Parathyroid adenoma (tissue), 2 donors: ENCODE measurements at regions not wholly inside any gene's neighbourhood (a gene's known extent, or its start where the extent isn't known, plus 50 kb on each side); places are given as distances from the start of the nearest gene placed in this dataset.

Experiments used
- H2AFZ ChIP-seq: fragments of 300-600 bp; sonication (generic); one replicate; pipeline ENCODE4 v1.7.0; 2017; ENCODE audit warnings: antibody characterized with exemption, mild to moderate bottlenecking
- H3K27ac ChIP-seq: fragments of 300-600 bp; sonication (generic); one replicate; pipeline ENCODE4 v1.7.0; 2017
- H3K27me3 ChIP-seq: fragments of 300-600 bp; sonication (generic); one replicate; pipeline ENCODE4 v1.7.0; 2017; ENCODE audit warnings: low read length; ENCODE audit not compliant: control insufficient read depth, insufficient read depth
- H3K36me3 ChIP-seq: fragments of 300-600 bp; sonication (generic); one replicate; pipeline ENCODE4 v1.7.0; 2017; ENCODE audit warnings: low read length; ENCODE audit not compliant: control insufficient read depth, insufficient read depth
- H3K4me1 ChIP-seq: fragments of 300-600 bp; sonication (generic); one replicate; pipeline ENCODE4 v1.7.0; 2017; ENCODE audit warnings: control low read depth
- H3K4me2 ChIP-seq: fragments of 300-600 bp; sonication (generic); one replicate; pipeline ENCODE4 v1.7.0; 2017; ENCODE audit warnings: low read length
- H3K4me3 ChIP-seq: fragments of 300-600 bp; sonication (generic); one replicate; pipeline ENCODE4 v1.7.0; 2017; ENCODE audit warnings: low read depth, low read length
- H3K79me2 ChIP-seq: fragments of 300-600 bp; sonication (generic); one replicate; pipeline ENCODE4 v1.7.0; 2017; ENCODE audit warnings: control low read depth
- H3K9ac ChIP-seq: fragments of 300-600 bp; sonication (generic); one replicate; pipeline ENCODE4 v1.7.0; 2017; ENCODE audit warnings: mild to moderate bottlenecking
- H3K9me3 ChIP-seq: fragments of 300-600 bp; sonication (generic); one replicate; pipeline ENCODE4 v1.7.0; 2017; ENCODE audit warnings: low read length; ENCODE audit not compliant: control insufficient read depth
- TF ChIP-seq, protein P1 (sequence below): fragments of 300-600 bp; sonication (generic); IDR thresholded peaks from one replicate; pipeline ENCODE4 v1.7.0; 2017; ENCODE audit warnings: antibody characterized with exemption, mild to moderate bottlenecking
- donor health status: primary hyperparathyroidism.

GRCh38 chr12:114769634-114770033 is 85.7 kb upstream of the TBX3 start:
- Histone ChIP-seq H3K36me3 (no peaks in the 10 kb centered on the region), H3K9ac (no peak overlapping the region), H3K4me1 (no peaks in the 10 kb centered on the region), H3K4me3 (no peak overlapping the region), H3K79me2 (no peaks in the 10 kb centered on the region), H3K4me2 (no peak overlapping the region), H2AFZ (no peak overlapping the region), H3K27me3 (no peaks in the 10 kb centered on the region), H3K9me3 (no peaks in the 10 kb centered on the region), H3K27ac (no peak overlapping the region)
- TF ChIP-seq, protein P1, sequence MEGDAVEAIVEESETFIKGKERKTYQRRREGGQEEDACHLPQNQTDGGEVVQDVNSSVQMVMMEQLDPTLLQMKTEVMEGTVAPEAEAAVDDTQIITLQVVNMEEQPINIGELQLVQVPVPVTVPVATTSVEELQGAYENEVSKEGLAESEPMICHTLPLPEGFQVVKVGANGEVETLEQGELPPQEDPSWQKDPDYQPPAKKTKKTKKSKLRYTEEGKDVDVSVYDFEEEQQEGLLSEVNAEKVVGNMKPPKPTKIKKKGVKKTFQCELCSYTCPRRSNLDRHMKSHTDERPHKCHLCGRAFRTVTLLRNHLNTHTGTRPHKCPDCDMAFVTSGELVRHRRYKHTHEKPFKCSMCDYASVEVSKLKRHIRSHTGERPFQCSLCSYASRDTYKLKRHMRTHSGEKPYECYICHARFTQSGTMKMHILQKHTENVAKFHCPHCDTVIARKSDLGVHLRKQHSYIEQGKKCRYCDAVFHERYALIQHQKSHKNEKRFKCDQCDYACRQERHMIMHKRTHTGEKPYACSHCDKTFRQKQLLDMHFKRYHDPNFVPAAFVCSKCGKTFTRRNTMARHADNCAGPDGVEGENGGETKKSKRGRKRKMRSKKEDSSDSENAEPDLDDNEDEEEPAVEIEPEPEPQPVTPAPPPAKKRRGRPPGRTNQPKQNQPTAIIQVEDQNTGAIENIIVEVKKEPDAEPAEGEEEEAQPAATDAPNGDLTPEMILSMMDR = no peak

DNA sequence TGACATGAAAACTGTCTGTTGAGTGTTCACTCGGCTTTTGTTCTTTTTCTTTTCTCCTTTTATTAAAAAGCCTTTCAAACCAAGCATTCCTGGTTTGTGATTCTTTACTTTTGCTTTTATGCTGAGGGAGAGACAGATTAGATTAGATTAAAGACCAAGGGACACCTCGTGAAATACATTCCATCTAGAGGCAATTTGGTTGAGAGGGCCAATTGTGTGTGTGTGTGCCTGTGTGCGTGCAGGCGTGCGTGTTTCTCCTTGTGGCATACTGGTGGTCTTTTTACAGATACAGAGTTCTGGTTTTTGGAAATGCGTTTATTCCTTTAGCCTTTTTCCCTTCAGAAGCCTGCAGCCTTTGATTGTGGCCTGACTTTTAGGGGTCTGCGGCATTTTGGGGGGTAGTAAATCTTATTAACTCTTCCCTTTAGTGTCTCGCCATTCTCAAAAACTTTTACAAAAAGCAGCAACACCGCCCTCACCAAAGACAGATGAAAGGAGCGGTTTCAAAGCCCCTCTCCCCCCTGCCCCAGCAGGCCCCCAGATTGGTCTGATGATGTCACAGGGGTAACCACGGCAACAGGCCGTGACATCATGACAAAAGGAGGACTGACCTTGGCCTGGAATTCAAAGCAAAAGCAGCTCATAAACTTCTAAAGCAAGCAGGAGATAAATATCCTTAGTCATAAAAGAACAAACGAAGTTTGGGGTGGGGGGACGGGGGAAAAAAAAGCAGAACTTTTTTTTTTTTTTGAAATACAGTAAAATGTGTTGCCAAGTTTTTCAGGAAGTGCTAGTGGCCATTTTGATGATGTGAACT is 84.1 kb upstream of the TBX3 start:
- Histone ChIP-seq H3K79me2 (no peaks in the 10 kb centered on the region), H3K9me3 (no peaks in the 10 kb centered on the region), H3K27me3 (no peaks in the 10 kb centered on the region), H3K4me2 (no peak overlapping the region), H3K36me3 (no peaks in the 10 kb centered on the region), H3K9ac (no peak overlapping the region), H2AFZ (no peak overlapping the region), H3K4me3 (no peak overlapping the region), H3K27ac (no peak overlapping the region), H3K4me1 (no peaks in the 10 kb centered on the region)
- TF ChIP-seq, protein P1 = no peak

DNA sequence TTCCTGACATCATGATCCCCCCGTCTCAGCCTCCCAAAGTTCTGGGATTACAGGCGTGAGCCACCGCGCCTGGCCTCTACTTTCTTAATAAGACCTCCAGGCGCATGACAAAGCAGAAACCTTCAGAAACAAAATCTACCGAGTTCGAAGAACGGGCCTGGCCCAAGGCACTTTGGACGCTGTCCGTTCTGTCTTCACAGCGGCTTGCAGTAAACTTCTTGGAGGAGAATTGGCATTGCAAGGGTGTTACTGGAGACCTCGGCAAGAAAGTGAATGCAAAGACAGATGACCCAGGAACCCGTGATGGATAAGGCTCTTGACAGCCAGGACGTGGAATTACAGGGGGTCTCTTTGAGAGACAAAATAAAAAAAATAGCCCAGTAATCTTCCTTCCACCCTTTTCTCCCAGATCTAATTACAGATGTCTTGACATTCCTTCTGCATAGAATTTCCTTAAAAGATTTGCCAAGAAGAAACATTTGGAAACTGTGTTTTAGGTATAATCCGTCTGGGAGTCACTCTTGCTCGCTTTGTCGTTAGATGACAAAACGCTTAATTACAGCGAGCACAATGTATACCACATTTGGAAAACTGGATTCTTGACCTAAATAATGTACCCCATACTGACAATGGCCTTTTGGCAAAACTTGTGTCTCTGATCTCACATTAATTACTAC is 83.2 kb upstream of the TBX3 start:
- Histone ChIP-seq H3K4me3 (no peak overlapping the region), H3K36me3 (no peaks in the 10 kb centered on the region), H3K79me2 (no peaks in the 10 kb centered on the region), H3K27ac (no peak overlapping the region), H2AFZ (no peak overlapping the region), H3K9me3 (no peaks in the 10 kb centered on the region), H3K27me3 (no peaks in the 10 kb centered on the region), H3K4me1 (no peaks in the 10 kb centered on the region), H3K4me2 (no peak overlapping the region), H3K9ac (no peak overlapping the region)
- TF ChIP-seq, protein P1 = no peak

- H3K79me2 ChIP-seq = no peaks in the 10 kb centered on the region
- H3K36me3 ChIP-seq = no peaks in the 10 kb centered on the region
- no peaks in the 10 kb centered on the region for H3K9me3 ChIP-seq
- H3K27me3 ChIP-seq = no peaks in the 10 kb centered on the region
- no peak overlapping the region for H3K4me2 ChIP-seq
- TF ChIP-seq, protein P1 = no peak
- H3K9ac ChIP-seq = no peak overlapping the region
- H3K27ac ChIP-seq = no peak overlapping the region
- H2AFZ ChIP-seq = no peak overlapping the region
- no peaks in the 10 kb centered on the region for H3K4me1 ChIP-seq
- no peak overlapping the region for H3K4me3 ChIP-seq
These were observed 82.2 kb upstream of the TBX3 start for GRCh38 chr12:114765960-114766691.
